Activated T-cell treated with anti-CD3 and anti-CD28 coated beads for 48 hours (primary cell): ENCODE measurements at regions not wholly inside any gene's neighbourhood (a gene's known extent, or its start where the extent isn't known, plus 50 kb on each side); places are given as distances from the start of the nearest gene placed in this dataset.

Experiments
- DNase-seq: peaks from one replicate; pipeline ENCODE4 v3.0.0-alpha.2; 2020; ENCODE audit warnings: low read depth

DNA sequence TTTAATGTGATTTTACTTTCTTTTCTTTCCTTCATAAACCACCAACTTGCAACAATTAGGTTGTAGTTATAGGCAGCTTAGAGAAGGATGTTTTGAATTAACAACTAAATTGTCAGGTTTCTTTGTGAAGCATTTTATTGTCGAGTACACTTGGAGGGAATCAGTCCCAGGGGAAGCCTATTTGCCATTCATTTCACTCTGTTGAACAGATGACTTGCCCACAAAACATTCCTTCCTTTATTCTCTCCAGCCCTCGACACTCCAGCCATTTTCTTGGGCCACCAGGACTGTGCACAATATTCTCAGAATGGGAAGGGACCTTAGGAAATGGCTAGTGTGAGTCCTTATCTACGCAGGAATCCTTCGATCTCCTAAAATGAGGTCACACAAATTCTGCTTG is 620.6 kb downstream of the SOX6 start:
- DNase-seq = no peak

- DNase-seq = no peak
These were observed 619.0 kb downstream of the SOX6 start for GRCh38 chr11:15737320-15737719.

GRCh38 chr11:15738931-15739330 is 617.4 kb downstream of the SOX6 start:
- DNase-seq = no peak

DNA sequence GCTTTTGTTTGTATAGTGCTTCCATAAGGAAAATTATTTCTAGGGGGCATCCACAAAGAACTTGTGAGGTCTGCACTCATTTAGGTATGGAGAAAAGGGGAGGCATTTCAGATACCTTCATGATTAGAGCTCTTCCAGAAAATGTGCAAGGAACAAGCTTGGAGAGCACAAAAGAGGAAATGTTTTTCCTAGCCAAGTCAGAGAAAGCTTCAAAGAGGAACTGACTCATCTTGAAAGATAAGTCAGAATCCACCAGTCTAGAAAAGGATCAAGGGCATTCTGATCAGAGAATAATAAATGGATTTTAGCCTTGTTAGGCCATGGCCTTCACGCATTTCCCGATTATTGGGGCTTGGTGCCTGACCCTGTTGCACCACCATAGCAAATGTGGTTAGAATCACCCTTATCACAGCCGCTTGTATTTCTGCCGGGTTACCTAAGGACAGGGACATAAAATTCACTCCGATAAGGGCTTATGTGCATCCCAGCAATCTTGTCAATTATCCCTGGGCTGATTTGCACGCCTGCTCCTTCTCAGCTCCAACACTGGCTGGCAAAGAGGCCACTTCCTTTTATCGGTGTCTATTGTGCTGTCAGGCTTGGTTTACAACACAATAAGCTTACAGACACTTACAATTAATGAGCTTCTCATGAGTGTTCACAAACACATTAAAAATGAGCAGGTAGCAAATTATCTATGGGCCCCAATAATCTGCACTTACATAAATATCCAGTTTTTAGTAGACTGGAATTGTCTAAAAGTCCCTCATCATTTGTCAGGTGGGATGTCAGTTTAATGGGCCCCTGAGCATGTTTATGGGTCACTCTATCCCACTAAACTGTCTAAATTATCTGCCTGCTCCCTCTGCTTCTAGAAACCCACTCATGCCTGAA is 613.5 kb downstream of the SOX6 start:
- no peak for DNase-seq

DNA sequence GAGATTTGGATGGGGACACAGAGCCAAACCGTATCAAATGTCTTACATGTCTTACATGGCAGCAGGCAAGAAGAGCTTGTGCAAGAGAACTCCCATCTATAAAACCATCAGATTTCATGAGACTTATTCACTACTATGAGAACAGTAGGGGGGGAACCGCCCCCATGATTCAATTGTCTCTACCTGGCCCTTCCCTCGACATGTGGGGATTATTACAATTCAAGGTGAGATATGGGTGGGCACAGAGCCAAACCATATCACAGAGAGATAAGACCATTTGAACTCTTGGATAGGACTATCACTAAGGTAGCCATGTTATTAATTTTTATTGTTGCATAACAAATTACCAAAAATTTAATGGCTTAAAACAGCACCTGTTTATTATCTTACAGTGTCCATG is 611.7 kb downstream of the SOX6 start:
- no peak for DNase-seq

DNA sequence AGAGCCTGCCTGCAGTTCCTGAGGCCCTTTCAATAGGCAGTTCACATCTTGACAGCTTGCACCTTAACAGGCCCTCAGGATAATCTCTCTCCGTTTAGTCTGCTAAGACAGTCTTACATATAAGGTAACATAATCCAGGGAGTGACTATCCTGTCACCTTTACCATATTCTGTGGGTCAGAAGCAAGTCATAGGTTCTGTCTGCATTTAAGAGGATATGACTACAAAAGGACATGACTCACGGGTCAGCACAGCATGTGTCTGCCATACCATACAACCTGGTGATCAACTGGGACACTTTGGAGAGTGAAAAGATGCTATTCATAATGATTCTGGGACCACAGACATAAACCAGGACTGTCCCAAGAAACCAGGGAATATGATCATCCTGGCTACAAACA is 611.1 kb downstream of the SOX6 start:
- DNase-seq = no peak

DNA sequence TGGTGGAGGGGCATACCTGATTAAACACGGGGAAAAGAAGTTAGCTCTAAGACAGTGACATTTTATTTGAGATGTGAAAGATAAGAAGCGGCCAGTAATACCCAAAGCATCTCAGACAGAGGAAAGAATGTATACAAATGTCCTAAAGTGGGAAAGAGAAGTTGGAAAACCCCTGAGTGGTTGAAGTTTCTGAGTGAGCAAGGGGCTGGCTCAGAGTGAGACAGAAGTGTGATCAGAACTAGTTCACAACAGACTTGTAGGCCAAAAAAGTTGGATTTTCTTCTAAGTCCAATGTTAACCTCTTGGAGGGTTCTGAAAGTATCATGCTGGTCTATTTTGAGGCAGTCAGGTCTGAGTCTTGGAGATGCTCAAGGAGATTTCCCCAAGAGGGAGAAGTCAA is 608.7 kb downstream of the SOX6 start:
- DNase-seq = no peak

DNA sequence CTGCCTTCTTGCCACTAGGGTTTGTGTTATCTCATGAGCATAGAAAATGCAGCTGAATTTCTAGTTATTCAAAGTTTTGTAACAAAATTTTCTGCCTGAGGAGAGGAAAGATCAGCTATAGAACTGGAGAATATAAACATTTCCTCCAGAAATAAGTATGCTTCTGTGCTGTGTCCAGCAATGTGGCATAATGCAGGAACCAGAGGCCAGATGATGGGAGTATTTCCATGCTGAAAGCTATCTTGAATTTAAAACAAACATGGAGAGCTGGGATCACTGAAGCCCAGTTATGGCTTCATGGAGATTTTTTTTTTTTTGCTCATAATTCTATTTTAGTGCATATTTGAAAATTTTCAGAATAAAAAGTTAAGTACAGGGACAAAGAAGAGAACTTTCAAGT is 608.2 kb downstream of the SOX6 start:
- DNase-seq = no peak

DNA sequence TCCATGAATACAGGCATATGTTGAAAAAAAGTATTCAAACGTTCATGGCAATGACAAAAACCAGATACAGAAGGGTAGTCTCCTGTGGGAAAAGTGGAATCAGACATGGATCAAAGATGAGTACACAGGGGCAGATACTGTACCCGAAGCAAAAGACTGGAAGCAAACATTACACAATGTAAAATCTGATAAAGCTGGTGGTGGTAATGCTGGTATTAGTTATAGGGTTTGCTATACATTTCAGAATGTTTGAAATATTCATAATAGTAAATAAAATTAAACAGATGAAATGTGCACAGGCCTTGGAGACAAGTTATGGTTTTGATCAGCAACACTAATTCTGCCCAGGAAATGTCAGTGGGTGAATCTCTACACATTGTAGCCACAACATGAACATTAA is 607.6 kb downstream of the SOX6 start:
- no peak for DNase-seq

DNA sequence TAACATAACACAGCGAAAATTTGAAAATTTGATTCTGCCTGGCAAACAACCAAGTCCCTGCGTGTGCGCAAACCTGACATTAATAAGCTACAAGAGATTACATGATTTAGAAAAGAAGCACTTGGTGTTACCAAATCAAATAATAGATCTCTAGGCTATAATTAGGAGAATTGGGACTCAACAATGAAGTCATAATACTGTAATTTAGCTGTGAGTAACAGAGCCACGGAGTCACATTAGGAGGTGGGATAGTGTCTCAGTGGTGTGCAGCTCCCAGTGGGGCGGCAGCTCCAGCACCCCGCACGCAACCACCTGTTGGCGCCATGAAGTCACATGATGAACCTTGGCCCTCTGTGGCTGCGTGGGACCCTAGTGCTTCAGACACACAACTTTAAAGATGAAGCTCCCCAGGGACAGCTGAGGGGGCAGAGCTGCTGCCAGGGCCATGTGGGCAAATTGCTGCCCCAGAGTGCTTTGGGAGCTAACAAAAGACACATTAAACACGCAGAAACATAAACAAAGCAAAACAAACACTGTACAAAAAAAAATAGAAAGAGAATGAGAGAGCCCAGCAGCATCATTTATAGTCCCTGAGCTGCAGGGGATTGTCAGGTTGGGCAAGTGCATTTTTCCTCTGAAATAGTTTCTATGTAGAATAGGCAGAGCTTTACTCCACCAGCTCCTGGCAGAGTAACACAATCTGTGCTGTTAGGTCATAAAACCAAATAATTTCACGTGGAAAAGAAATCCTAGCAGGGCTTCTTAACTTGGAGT is 605.6 kb downstream of the SOX6 start:
- no peak for DNase-seq

DNA sequence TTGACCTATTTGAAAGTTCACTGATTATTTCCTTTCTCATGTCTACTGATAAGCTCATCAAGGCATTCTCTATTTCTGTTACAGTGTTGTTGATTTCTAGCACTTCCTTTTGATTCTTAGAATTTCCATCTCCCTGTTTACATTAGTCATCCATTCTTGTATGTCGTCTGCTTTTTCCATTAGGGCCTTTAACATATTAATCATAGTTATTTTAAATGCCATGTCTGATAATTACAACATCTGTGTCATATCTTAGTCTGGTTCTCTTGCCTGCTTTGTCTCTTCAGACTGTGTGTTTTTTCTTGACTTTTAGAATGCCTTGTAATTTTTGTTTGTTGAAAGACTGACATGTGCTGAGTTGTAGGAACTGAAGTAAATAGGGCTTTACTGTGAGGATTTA is 602.1 kb downstream of the SOX6 start:
- no peak for DNase-seq

GRCh38 chr11:15757048-15757698 is 599.2 kb downstream of the SOX6 start:
- DNase-seq = no peak

GRCh38 chr11:15758857-15759465 is 597.4 kb downstream of the SOX6 start:
- DNase-seq = no peak

- DNase-seq = no peak
These were observed 595.1 kb downstream of the SOX6 start for GRCh38 chr11:15761235-15761634.

GRCh38 chr11:15764326-15764725 is 592.0 kb downstream of the SOX6 start:
- no peak for DNase-seq

- DNase-seq = no peak
These were observed 591.4 kb downstream of the SOX6 start for GRCh38 chr11:15764948-15765347.

GRCh38 chr11:15765530-15765929 is 590.8 kb downstream of the SOX6 start:
- no peak for DNase-seq

- DNase-seq = no peak
These were observed 588.0 kb downstream of the SOX6 start for GRCh38 chr11:15768321-15768720.

GRCh38 chr11:15769203-15769602 is 587.1 kb downstream of the SOX6 start:
- DNase-seq = no peak

- DNase-seq = peak; percentile 19
These were observed 585.4 kb downstream of the SOX6 start for GRCh38 chr11:15770798-15771414.

GRCh38 chr11:15772547-15772946 is 583.8 kb downstream of the SOX6 start:
- DNase-seq = no peak

GRCh38 chr11:15772981-15773380 is 583.4 kb downstream of the SOX6 start:
- no peak for DNase-seq
